Ishikawa (cell line): ENCODE measurements at regions not wholly inside any gene's neighbourhood (a gene's known extent, or its start where the extent isn't known, plus 50 kb on each side); places are given as distances from the start of the nearest gene placed in this dataset.
A peak's percentile ranks its signal among the peaks of the same experiment; 100 is the strongest.

Source experiments
- CEBPB ChIP-seq: IDR thresholded peaks from 2 replicates; pipeline ENCODE4 v1.6.1; 2012
- CREB1 ChIP-seq: IDR thresholded peaks from 2 replicates; pipeline ENCODE4 v1.6.1; 2012; ENCODE audit warnings: low read depth
- EGR1 ChIP-seq: IDR thresholded peaks from 2 replicates; pipeline ENCODE4 v1.6.1; 2012
- EP300 ChIP-seq: IDR thresholded peaks from 2 replicates; pipeline ENCODE4 v1.6.1; 2012; ENCODE audit warnings: borderline replicate concordance
- FOXM1 ChIP-seq: IDR thresholded peaks from 2 replicates; pipeline ENCODE4 v1.6.1; 2012; ENCODE audit warnings: low read depth, borderline replicate concordance
- NFIC ChIP-seq: IDR thresholded peaks from 2 replicates; pipeline ENCODE4 v1.6.1; 2012
- RAD21 ChIP-seq: IDR thresholded peaks from 2 replicates; pipeline ENCODE4 v1.6.1; 2012; ENCODE audit warnings: low read depth
- TAF1 ChIP-seq: IDR thresholded peaks from 2 replicates; pipeline ENCODE4 v1.6.1; 2012; ENCODE audit warnings: low read depth, mild to moderate bottlenecking
- TCF12 ChIP-seq: IDR thresholded peaks from 2 replicates; pipeline ENCODE4 v1.6.1; 2012; ENCODE audit warnings: low read depth
- TEAD4 ChIP-seq: IDR thresholded peaks from 2 replicates; pipeline ENCODE4 v1.6.1; 2012
- YY1 ChIP-seq: IDR thresholded peaks from 2 replicates; pipeline ENCODE4 v1.6.1; 2012; ENCODE audit warnings: low read depth
- ZBTB7A ChIP-seq: IDR thresholded peaks from 2 replicates; pipeline ENCODE4 v1.6.1; 2012; ENCODE audit warnings: low read depth
- TF ChIP-seq, protein P1 (sequence below): IDR thresholded peaks from 2 replicates; pipeline ENCODE4 v1.6.1; 2012
- TF ChIP-seq, protein P2 (sequence below): IDR thresholded peaks from 2 replicates; pipeline ENCODE4 v1.6.1; 2012
- TF ChIP-seq, protein P3 (sequence below): IDR thresholded peaks from 2 replicates; pipeline ENCODE4 v1.6.1; 2012; ENCODE audit warnings: low read depth, mild to moderate bottlenecking

DNA sequence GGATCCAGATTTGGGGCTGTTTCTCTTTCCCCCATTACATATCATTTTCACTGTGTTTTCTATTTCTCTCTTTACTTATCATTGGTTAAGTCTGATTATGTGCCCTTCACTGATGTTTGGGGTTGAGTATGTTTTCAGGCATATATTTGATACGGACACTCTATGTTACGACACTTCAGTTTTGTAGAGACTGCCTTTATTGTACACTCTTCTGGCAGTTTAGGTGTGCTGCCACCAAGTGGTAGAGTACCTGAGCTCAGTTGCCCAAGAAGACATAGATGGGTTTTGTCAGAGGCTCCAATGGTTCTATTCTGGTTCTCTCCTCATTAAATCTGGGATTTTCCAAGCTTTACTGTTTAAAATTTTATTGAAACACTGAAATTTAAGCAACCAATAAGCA lies 255.0 kb upstream of the ROPN1 start:
- TF ChIP-seq, protein P1, sequence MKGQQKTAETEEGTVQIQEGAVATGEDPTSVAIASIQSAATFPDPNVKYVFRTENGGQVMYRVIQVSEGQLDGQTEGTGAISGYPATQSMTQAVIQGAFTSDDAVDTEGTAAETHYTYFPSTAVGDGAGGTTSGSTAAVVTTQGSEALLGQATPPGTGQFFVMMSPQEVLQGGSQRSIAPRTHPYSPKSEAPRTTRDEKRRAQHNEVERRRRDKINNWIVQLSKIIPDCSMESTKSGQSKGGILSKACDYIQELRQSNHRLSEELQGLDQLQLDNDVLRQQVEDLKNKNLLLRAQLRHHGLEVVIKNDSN = no peak
- peak; percentile 55 for TF ChIP-seq RAD21
- TF ChIP-seq, protein P2, sequence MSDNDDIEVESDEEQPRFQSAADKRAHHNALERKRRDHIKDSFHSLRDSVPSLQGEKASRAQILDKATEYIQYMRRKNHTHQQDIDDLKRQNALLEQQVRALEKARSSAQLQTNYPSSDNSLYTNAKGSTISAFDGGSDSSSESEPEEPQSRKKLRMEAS = no peak

DNA sequence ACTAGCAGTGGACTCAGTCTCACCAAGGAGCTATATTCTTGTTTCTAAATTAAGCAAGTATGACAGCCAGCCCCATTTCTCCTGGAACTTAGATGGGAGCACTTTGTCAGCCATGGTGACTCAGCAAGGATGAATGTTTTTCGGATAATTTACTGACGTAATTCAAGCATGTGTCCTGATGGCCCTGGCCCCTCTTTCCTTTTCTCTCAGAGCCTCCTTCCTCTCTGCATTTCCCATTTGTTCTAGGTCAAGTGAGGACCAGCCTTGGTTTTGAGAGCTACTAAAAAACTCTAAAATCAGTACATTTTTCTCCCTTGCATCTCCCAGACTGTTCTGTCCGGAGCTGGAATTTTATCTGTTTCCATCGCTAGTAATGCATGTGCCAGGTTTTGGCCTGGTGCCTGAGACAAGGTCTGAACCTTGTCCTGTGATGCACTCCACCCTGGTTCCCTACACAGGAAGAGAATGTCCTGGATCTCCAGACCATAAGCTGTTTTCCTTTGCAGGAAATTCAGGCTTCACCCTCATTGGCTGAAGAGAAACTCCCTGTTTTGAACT lies 256.6 kb upstream of the ROPN1 start:
- TF ChIP-seq TAF1 (no peak), CEBPB (no peak), CREB1 (no peak), FOXM1 (no peak), NFIC (no peak), TCF12 (no peak), EP300 (no peak), TEAD4 (no peak), YY1 (no peak), RAD21 (no peak), EGR1 (no peak)
- TF ChIP-seq, protein P3, sequence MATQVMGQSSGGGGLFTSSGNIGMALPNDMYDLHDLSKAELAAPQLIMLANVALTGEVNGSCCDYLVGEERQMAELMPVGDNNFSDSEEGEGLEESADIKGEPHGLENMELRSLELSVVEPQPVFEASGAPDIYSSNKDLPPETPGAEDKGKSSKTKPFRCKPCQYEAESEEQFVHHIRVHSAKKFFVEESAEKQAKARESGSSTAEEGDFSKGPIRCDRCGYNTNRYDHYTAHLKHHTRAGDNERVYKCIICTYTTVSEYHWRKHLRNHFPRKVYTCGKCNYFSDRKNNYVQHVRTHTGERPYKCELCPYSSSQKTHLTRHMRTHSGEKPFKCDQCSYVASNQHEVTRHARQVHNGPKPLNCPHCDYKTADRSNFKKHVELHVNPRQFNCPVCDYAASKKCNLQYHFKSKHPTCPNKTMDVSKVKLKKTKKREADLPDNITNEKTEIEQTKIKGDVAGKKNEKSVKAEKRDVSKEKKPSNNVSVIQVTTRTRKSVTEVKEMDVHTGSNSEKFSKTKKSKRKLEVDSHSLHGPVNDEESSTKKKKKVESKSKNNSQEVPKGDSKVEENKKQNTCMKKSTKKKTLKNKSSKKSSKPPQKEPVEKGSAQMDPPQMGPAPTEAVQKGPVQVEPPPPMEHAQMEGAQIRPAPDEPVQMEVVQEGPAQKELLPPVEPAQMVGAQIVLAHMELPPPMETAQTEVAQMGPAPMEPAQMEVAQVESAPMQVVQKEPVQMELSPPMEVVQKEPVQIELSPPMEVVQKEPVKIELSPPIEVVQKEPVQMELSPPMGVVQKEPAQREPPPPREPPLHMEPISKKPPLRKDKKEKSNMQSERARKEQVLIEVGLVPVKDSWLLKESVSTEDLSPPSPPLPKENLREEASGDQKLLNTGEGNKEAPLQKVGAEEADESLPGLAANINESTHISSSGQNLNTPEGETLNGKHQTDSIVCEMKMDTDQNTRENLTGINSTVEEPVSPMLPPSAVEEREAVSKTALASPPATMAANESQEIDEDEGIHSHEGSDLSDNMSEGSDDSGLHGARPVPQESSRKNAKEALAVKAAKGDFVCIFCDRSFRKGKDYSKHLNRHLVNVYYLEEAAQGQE = no peak
- TF ChIP-seq, protein P2 = no peak
- TF ChIP-seq, protein P1 = no peak

DNA sequence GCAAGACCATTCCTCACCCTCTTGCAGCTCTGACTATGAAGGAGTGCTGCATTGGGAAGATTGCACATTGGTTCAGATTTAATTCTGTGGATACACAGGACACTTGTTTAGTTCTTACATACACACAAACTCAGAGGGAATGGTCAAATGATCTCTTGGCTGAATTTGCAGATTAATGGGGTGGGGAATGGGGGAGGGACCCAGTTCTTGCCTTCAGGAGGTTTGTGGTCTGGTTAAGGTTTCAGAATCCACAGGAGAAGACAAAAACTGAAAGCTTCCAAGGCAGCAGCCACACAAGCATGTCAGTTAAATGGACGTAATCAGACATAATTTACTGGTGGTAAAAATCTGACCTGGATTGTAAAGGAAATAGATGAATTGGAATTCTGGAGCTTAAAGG lies 257.1 kb upstream of the ROPN1 start:
- no peak for TF ChIP-seq TAF1
- no peak for TF ChIP-seq RAD21
- TF ChIP-seq TCF12 = no peak
- no peak for TF ChIP-seq CREB1
- TF ChIP-seq, protein P3 = no peak
- no peak for TF ChIP-seq TEAD4
- TF ChIP-seq CEBPB = no peak
- no peak for TF ChIP-seq EGR1
- TF ChIP-seq FOXM1 = no peak
- no peak for TF ChIP-seq NFIC
- TF ChIP-seq, protein P1 = no peak

DNA sequence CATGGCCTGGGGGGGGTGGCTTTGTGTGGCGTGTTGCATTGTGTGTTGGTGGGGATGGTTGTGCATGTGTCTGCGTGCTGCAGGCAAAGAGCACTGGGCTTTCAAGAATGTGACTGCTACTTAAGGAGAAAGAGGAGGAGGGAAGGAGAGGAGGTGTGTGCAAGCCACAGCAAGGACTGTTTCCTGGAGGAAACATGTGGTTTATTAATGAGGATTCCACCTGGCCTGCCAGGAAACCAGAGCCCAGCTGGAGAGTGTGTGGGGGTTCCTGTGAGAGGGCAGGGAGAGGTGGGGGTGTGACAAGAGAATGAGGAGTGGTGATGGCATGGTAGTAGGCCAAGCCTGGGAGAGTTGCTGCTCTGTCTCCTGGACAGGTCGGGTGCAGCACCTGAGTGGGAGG lies 258.1 kb upstream of the ROPN1 start:
- TF ChIP-seq NFIC (no peak), FOXM1 (no peak), CREB1 (no peak), CEBPB (no peak), YY1 (no peak), RAD21 (no peak), ZBTB7A (no peak), TCF12 (no peak), TEAD4 (no peak), EGR1 (no peak), TAF1 (no peak), EP300 (no peak)
- TF ChIP-seq, protein P2 = no peak
- TF ChIP-seq, protein P1 = no peak

DNA sequence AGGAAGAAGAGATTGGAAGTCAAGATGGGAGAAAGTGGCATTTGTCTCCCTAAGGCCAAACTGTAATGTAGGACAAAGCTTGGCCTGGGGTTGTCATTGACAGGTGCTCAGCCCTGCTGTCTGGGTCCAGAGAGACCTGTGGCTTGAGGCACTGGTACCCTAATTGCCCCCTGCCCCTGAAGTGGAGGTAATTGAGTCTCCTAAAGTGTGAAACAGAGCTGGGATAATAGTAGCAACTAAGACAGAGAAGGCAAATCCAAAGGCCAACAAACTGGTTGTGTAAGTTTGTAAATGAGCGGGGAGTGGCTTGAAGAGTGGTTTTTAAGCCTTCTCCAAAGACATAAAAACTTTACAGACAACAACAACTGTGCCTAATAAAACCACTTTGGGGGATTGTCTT lies 264.2 kb upstream of the ROPN1 start:
- TF ChIP-seq CREB1 (no peak), CEBPB (no peak), EGR1 (no peak), EP300 (no peak), FOXM1 (no peak), ZBTB7A (no peak), NFIC (no peak), TAF1 (no peak), RAD21 (no peak), TEAD4 (no peak), YY1 (no peak), TCF12 (no peak)
- TF ChIP-seq, protein P2 = no peak
- TF ChIP-seq, protein P1 = no peak
- TF ChIP-seq, protein P3 = no peak
